ENCODE measurements at regions not wholly inside any gene's neighbourhood (a gene's known extent, or its start where the extent isn't known, plus 50 kb on each side); places are given as distances from the start of the nearest gene placed in this dataset.
"Not testable (repeated sequence)": the region's sequence is repeated elsewhere in the genome, so short reads cannot be mapped to it uniquely, and the experiment has no call there.

- no peak for TF ChIP-seq CTCF (IDR thresholded peaks at IDR 0.05; ENCODE audit: insufficient read depth, low read length, poor library complexity, severe bottlenecking)
- Histone ChIP-seq H3K4me3 (replicated peaks; ENCODE audit: low read depth, low read length) (no peak overlapping the region), H3K27me3 (replicated peaks; ENCODE audit: control insufficient read depth, insufficient read depth, low read length) (no peaks in the 10 kb centered on the region; the same call in 1 of the 2 replicates), H3K36me3 (ENCODE audit: control insufficient read depth, insufficient read depth, low read length) (no peaks in the 10 kb centered on the region)
- no peak for DNase-seq (ENCODE audit: extremely low read depth, insufficient read length)
These were observed 157.8 kb upstream of the ATP10B start for GRCh38 chr5:161009817-161010216.

- no peak for DNase-seq (ENCODE audit: extremely low read depth, insufficient read length)
- Histone ChIP-seq H3K36me3 (ENCODE audit: control insufficient read depth, insufficient read depth, low read length) (no peaks in the 10 kb centered on the region), H3K4me3 (replicated peaks; ENCODE audit: low read depth, low read length) (no peak overlapping the region), H3K27me3 (replicated peaks; ENCODE audit: control insufficient read depth, insufficient read depth, low read length) (no peaks in the 10 kb centered on the region; the same call in 1 of the 2 replicates)
- TF ChIP-seq CTCF (IDR thresholded peaks at IDR 0.05; ENCODE audit: insufficient read depth, low read length, poor library complexity, severe bottlenecking) = no peak
These were observed 157.2 kb upstream of the ATP10B start for GRCh38 chr5:161009194-161009593.

- Histone ChIP-seq H3K36me3 (ENCODE audit: control insufficient read depth, insufficient read depth, low read length) (no peaks in the 10 kb centered on the region), H3K4me3 (replicated peaks; ENCODE audit: low read depth, low read length) (no peak overlapping the region), H3K27me3 (replicated peaks; ENCODE audit: control insufficient read depth, insufficient read depth, low read length) (no peaks in the 10 kb centered on the region)
- no peak for DNase-seq (ENCODE audit: extremely low read depth, insufficient read length)
- TF ChIP-seq CTCF (IDR thresholded peaks at IDR 0.05; ENCODE audit: insufficient read depth, low read length, poor library complexity, severe bottlenecking) = no peak
These were observed 155.9 kb upstream of the ATP10B start for GRCh38 chr5:161007879-161008278.

GRCh38 chr5:161002571-161003074, 150.6 kb upstream of the ATP10B start:
- DNase-seq (ENCODE audit: extremely low read depth, insufficient read length) = no peak
- Histone ChIP-seq H3K4me3 (replicated peaks; ENCODE audit: low read depth, low read length) (no peak overlapping the region), H3K36me3 (ENCODE audit: control insufficient read depth, insufficient read depth, low read length) (no peaks in the 10 kb centered on the region), H3K27me3 (replicated peaks; ENCODE audit: control insufficient read depth, insufficient read depth, low read length) (no peaks in the 10 kb centered on the region)
- TF ChIP-seq CTCF (IDR thresholded peaks at IDR 0.05; ENCODE audit: insufficient read depth, low read length, poor library complexity, severe bottlenecking) = no peak

GRCh38 chr5:161001604-161002003, 149.6 kb upstream of the ATP10B start:
- H3K27me3 ChIP-seq (replicated peaks; ENCODE audit: control insufficient read depth, insufficient read depth, low read length) = no peaks in the 10 kb centered on the region

GRCh38 chr5:161001142-161001541, 149.1 kb upstream of the ATP10B start:
- DNase-seq (ENCODE audit: extremely low read depth, insufficient read length); H3K27me3 ChIP-seq (replicated peaks; ENCODE audit: control insufficient read depth, insufficient read depth, low read length); H3K4me3 ChIP-seq (replicated peaks; ENCODE audit: low read depth, low read length); H3K36me3 ChIP-seq (ENCODE audit: control insufficient read depth, insufficient read depth, low read length): not testable (repeated sequence)

More at GRCh38 chr5:161001604-161002003, 149.6 kb upstream of the ATP10B start:
- H3K4me3 ChIP-seq (replicated peaks; ENCODE audit: low read depth, low read length) = no peak overlapping the region
- TF ChIP-seq CTCF (IDR thresholded peaks at IDR 0.05; ENCODE audit: insufficient read depth, low read length, poor library complexity, severe bottlenecking) = no peak
- no peaks in the 10 kb centered on the region for H3K36me3 ChIP-seq (ENCODE audit: control insufficient read depth, insufficient read depth, low read length)
- DNase-seq (ENCODE audit: extremely low read depth, insufficient read length) = no peak

Measured in GM06990 (cell line).